GM19452 (cell line): ENCODE measurements at regions not wholly inside any gene's neighbourhood (a gene's known extent, or its start where the extent isn't known, plus 50 kb on each side); places are given as distances from the start of the nearest gene placed in this dataset.

Experiments
- ATAC-seq: cut with Tn5 transposase; IDR thresholded peaks from one replicate; pipeline ENCODE4 v1.9.1; 2021; ENCODE audit not compliant: unreplicated experiment

- no peak for ATAC-seq
Observed at GRCh38 chr9:96040591-96041461, 165.3 kb downstream of the ERCC6L2 start.

- no peak for ATAC-seq
Observed at GRCh38 chr9:96038914-96039313, 163.4 kb downstream of the ERCC6L2 start.

GRCh38 chr9:96038271-96038670, 162.8 kb downstream of the ERCC6L2 start:
- no peak for ATAC-seq

GRCh38 chr9:96034553-96035122, 159.1 kb downstream of the ERCC6L2 start:
- no peak for ATAC-seq

GRCh38 chr9:96033896-96034295, 158.4 kb downstream of the ERCC6L2 start:
- ATAC-seq, result no peak

GRCh38 chr9:96031916-96032534, 156.5 kb downstream of the ERCC6L2 start:
- no peak for ATAC-seq

- no peak for ATAC-seq
Observed at GRCh38 chr9:96031366-96031824, 155.9 kb downstream of the ERCC6L2 start.

GRCh38 chr9:96029722-96030530, 154.4 kb downstream of the ERCC6L2 start:
- ATAC-seq, result no peak

GRCh38 chr9:96027251-96028131, 152.0 kb downstream of the ERCC6L2 start:
- no peak for ATAC-seq

- ATAC-seq, result no peak
Observed at GRCh38 chr9:96026655-96027213, 151.2 kb downstream of the ERCC6L2 start.

GRCh38 chr9:96025995-96026602, 150.6 kb downstream of the ERCC6L2 start:
- ATAC-seq, result no peak

GRCh38 chr9:96023486-96023885, 148.0 kb downstream of the ERCC6L2 start:
- ATAC-seq, result no peak

- ATAC-seq, result no peak
Observed at GRCh38 chr9:96022445-96023051, 147.1 kb downstream of the ERCC6L2 start.

- no peak for ATAC-seq
Observed at GRCh38 chr9:96021551-96022444, 146.3 kb downstream of the ERCC6L2 start.

GRCh38 chr9:96020792-96021550, 145.5 kb downstream of the ERCC6L2 start:
- no peak for ATAC-seq

GRCh38 chr9:96020300-96020791, 144.9 kb downstream of the ERCC6L2 start:
- ATAC-seq, result no peak
